ENCODE measurements at regions not wholly inside any gene's neighbourhood (a gene's known extent, or its start where the extent isn't known, plus 50 kb on each side); places are given as distances from the start of the nearest gene placed in this dataset.

DNA sequence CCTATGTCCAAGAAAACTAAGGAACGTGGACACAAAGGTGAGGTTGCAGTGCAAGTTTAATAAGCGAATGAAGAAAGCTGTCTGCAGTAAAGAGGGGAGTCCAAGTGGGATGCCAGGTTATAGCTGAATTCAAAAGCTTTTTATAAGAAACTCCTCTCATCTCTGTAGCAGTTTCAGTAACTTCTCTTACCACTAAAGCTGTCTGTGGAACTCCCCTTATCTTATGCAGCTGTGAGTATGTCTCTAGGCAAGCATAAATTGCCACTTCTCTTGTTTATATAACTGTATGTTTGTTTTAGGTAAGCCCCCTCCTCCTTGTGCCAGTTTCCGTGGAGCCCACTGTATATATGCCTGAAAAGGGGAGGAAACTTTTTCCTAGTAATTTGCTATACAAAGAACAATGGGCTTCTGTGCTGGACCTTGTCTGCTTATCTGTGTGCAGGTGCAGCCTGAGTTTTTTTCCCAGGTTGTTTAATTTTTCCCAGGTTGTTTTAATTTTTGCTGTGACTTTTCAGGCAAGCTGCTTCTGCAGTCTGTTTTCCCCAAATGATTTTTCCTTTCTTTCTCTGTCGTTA lies 875.1 kb upstream of the EPHA6 start:
- no peak for DNase-seq
- Mint-ChIP-seq H3K4me3 (no peak overlapping the region), H3K27me3 (ENCODE audit: low read depth in 3 of 3) (no peaks in the 10 kb centered on the region), H3K4me1 (no peaks in the 10 kb centered on the region), H3K27ac (no peak overlapping the region), H3K9me3 (peaks cover 0 to 4% (median 1%) of the 10 kb centered on the region in 7 donors), H3K36me3 (no peaks in the 10 kb centered on the region)
- Histone ChIP-seq H3K9me3 (replicated peaks in 1 of 2; ENCODE audit: control insufficient read depth in 1 of 2, insufficient read depth in 1 of 2, low read length in 2 of 2) (no peaks in the 10 kb centered on the region), H3K36me3 (replicated peaks in 1 of 2; ENCODE audit: control insufficient read depth in 1 of 2, insufficient read depth in 2 of 2, low read length in 2 of 2) (no peaks in the 10 kb centered on the region), H4K20me1 (ENCODE audit: insufficient read depth, low read length) (no peaks in the 10 kb centered on the region), H3K9ac (ENCODE audit: insufficient read depth, low read length, poor library complexity, severe bottlenecking) (no peak overlapping the region), H3K4me1 (ENCODE audit: control insufficient read depth in 1 of 2, insufficient read depth in 2 of 2, low read length in 2 of 2) (no peaks in the 10 kb centered on the region), H2AFZ (ENCODE audit: insufficient read depth, low read depth, low read length, poor library complexity, severe bottlenecking) (no peak overlapping the region), H3K27ac (ENCODE audit: low read depth in 1 of 2, low read length in 2 of 2) (no peak overlapping the region), H3K4me2 (replicated peaks; ENCODE audit: extremely low read depth, low read length, poor library complexity, severe bottlenecking) (no peak overlapping the region), H3K4me3 (replicated peaks in 1 of 3; ENCODE audit: low read depth in 2 of 3, low read length in 3 of 3) (no peak overlapping the region), H3K27me3 (ENCODE audit: control insufficient read depth in 2 of 2, insufficient read depth in 2 of 2, low read length in 2 of 2) (no peaks in the 10 kb centered on the region), H3K79me2 (ENCODE audit: insufficient read depth, low read length) (no peaks in the 10 kb centered on the region)
- TF ChIP-seq, protein P1, sequence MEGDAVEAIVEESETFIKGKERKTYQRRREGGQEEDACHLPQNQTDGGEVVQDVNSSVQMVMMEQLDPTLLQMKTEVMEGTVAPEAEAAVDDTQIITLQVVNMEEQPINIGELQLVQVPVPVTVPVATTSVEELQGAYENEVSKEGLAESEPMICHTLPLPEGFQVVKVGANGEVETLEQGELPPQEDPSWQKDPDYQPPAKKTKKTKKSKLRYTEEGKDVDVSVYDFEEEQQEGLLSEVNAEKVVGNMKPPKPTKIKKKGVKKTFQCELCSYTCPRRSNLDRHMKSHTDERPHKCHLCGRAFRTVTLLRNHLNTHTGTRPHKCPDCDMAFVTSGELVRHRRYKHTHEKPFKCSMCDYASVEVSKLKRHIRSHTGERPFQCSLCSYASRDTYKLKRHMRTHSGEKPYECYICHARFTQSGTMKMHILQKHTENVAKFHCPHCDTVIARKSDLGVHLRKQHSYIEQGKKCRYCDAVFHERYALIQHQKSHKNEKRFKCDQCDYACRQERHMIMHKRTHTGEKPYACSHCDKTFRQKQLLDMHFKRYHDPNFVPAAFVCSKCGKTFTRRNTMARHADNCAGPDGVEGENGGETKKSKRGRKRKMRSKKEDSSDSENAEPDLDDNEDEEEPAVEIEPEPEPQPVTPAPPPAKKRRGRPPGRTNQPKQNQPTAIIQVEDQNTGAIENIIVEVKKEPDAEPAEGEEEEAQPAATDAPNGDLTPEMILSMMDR (IDR thresholded peaks at IDR 0.05): no peak
- intact Hi-C loops (cut with micrococcal nuclease): no loop called here
- WGBS (ENCODE audit: insufficient coverage): no CpG with 5 or more reads among the region's 4 CpGs

DNA sequence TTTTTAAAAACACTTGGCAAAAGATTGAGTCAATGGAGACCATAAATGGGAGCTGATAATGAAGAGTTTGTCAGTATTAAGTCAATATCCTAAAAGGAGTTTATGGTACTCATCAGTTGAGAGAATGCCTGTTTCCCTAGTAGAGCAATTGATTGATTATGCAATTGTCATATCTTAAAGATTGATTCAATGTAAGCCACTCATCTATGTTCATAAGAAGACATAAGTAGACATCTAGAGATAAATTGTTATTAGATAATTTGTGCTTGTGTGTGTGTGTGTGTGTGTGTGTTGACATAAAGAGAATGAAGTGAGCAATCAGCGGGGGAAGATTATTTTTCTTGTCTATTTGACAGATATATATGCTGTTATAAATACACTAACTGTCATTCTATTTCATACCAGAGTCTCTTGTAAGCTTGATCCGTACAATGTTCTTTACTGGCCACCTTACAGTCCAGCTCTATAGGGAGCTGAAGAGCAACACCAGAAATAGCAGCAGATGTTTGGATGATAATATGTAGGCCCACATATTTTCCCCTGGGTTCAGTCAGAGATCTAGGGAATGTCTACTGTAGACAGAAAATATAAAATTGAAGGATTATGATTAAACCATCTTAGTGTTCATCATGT lies 848.6 kb upstream of the EPHA6 start:
- no peak overlapping the region for H3K4me3 Mint-ChIP-seq

More for the DNA sequence above, 848.6 kb upstream of the EPHA6 start:
- Histone ChIP-seq H4K20me1 (ENCODE audit: insufficient read depth, low read length) (no peaks in the 10 kb centered on the region), H3K4me2 (replicated peaks; ENCODE audit: extremely low read depth, low read length, poor library complexity, severe bottlenecking) (no peak overlapping the region), H3K9me3 (replicated peaks in 1 of 2; ENCODE audit: control insufficient read depth in 1 of 2, insufficient read depth in 1 of 2, low read length in 2 of 2) (no peaks in the 10 kb centered on the region), H3K4me1 (ENCODE audit: control insufficient read depth in 1 of 2, insufficient read depth in 2 of 2, low read length in 2 of 2) (no peaks in the 10 kb centered on the region), H3K4me3 (replicated peaks in 1 of 3; ENCODE audit: low read depth in 2 of 3, low read length in 3 of 3) (no peak overlapping the region), H3K27ac (ENCODE audit: low read depth in 1 of 2, low read length in 2 of 2) (no peak overlapping the region), H3K36me3 (replicated peaks in 1 of 2; ENCODE audit: control insufficient read depth in 1 of 2, insufficient read depth in 2 of 2, low read length in 2 of 2) (no peaks in the 10 kb centered on the region), H2AFZ (ENCODE audit: insufficient read depth, low read depth, low read length, poor library complexity, severe bottlenecking) (no peak overlapping the region), H3K27me3 (ENCODE audit: control insufficient read depth in 2 of 2, insufficient read depth in 2 of 2, low read length in 2 of 2) (no peaks in the 10 kb centered on the region), H3K79me2 (ENCODE audit: insufficient read depth, low read length) (no peaks in the 10 kb centered on the region), H3K9ac (ENCODE audit: insufficient read depth, low read length, poor library complexity, severe bottlenecking) (no peak overlapping the region)
- intact Hi-C loops (cut with micrococcal nuclease): no loop called here
- Mint-ChIP-seq H3K27ac (no peak overlapping the region), H3K4me1 (no peaks in the 10 kb centered on the region), H3K9me3 (peaks cover 0 to 3% (median 0%) of the 10 kb centered on the region in 7 donors), H3K27me3 (ENCODE audit: low read depth in 3 of 3) (peaks cover 0 to 2% (median 0%) of the 10 kb centered on the region in 3 donors), H3K36me3 (no peaks in the 10 kb centered on the region)
- WGBS (ENCODE audit: insufficient coverage): no CpG with 5 or more reads among the region's 2 CpGs
- no peak for DNase-seq
- TF ChIP-seq, protein P1 (IDR thresholded peaks at IDR 0.05): no peak

Measured in CD14-positive monocyte (primary cell).